Ovary (tissue), 3 donors: ENCODE measurements at regions not wholly inside any gene's neighbourhood (a gene's known extent, or its start where the extent isn't known, plus 50 kb on each side); places are given as distances from the start of the nearest gene placed in this dataset.

ENCODE experiments used
- CTCF ChIP-seq, 3 donors: fragments of 450-650 bp in 2 of 3; fragments of 200-600 bp in 1 of 3; IDR thresholded peaks; one replicate each; pipeline versions ENCODE4 v1.5.1 to v1.8.0; 2016 to 2022; ENCODE audit warnings: antibody characterized with exemption in 3 of 3, mild to moderate bottlenecking in 1 of 3
- EP300 ChIP-seq: sonication (generic); formaldehyde crosslinking; IDR thresholded peaks from one replicate; pipeline ENCODE4 v1.6.1; 2017; ENCODE audit warnings: antibody characterized with exemption
- POLR2A ChIP-seq: fragments of 450-650 bp; IDR thresholded peaks from one replicate; pipeline ENCODE4 v1.6.1; 2017; ENCODE audit warnings: antibody characterized with exemption, mild to moderate bottlenecking, moderate library complexity
- donor health status: DM: no; HTN: no; CAD: no.

GRCh38 chr12:124679047-124679446 is 111.6 kb upstream of the NCOR2 start:
- TF ChIP-seq CTCF (IDR thresholded peaks at IDR 0.05) (no peak), POLR2A (no peak), EP300 (no peak)
